ENCODE measurements at regions not wholly inside any gene's neighbourhood (a gene's known extent, or its start where the extent isn't known, plus 50 kb on each side); places are given as distances from the start of the nearest gene placed in this dataset.
"Not testable (repeated sequence)": the region's sequence is repeated elsewhere in the genome, so short reads cannot be mapped to it uniquely, and the experiment has no call there.

DNA sequence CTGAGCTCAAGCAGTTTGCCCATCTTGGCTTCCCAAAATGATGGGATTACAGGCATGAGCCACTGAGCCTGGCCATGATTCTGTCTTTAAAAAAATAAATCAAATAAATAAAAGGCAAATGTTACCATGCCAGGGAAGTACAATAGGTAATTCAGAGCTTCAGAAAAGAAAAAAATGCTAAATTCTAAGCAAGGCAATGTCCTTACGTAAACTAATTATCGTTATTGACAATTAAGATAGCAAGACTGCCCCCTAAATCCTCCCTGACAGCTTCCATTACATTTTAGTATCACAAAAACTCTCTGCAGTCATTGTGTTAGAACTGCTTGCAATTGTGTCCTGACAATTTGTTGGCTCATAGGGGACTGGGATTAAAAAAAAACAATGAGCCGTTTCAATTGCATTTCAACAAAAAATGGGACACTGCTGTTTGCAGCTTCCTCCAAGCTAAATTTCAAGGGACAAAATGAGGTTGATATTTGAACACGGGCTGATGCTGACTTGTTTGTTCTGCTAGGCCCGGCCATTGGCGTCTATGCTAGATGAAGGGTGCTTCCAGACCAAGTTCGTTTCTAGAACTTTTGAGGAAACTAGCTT, 88.9 kb downstream of the MOGAT1 start:
- DNase-seq = no peak

DNA sequence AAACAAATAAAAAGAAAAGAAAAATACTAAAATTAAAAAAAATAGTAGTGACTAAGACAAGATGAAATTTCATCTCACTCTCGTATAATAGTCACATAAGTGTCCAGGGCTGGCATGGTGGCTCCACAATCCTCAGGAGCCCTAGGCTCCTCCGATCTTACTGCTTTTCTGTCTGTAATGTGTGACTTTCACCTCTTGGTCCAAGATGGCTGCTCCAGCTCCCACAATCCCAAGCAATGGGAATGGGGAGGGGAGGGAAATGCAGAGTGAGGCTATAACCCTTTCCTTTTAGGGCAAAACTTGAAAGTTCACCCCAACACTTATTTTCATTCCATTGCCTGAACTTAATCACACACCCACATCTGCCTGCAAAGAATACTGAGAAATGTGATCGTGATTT, 90.4 kb downstream of the MOGAT1 start:
- DNase-seq = no peak

DNA sequence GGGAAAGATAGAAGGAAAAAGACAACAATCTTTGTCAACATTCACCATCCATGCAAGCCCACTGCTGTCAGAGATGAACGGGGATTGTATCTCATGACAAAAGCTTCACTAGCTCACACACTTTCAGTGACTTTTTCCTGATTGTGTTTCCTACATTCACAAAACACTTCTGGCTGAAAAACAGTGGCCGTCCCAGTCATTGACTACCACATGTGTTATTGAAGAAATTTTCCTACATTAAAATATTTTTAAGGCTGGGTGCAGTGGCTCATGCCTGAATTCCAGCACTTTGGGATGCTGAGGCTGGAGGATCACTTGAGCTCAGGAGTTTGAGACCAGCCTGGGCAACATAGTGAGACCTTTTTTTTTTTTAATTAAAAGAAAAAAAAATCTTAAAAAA, 90.9 kb downstream of the MOGAT1 start:
- DNase-seq = no peak

DNA sequence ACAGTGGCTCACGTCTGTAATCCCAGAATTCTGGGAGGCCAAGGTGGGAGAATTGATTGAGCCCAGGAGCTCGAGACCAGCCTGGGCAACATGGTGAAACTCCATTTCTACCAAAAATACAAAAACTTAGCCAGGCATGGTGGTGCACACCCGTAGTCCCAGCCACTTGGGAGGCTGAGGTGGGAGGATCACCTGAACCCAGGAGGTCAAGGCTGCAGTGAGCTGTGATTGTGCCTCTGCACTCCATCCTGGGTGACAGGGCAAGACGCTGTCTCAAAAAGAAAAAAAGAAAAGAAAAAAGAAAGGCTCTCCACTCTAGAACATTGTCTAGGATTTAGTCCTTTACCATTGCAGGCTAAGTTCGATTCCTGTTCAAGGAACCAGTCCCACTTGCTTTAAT, 94.4 kb downstream of the MOGAT1 start:
- DNase-seq = not testable (repeated sequence)

DNA sequence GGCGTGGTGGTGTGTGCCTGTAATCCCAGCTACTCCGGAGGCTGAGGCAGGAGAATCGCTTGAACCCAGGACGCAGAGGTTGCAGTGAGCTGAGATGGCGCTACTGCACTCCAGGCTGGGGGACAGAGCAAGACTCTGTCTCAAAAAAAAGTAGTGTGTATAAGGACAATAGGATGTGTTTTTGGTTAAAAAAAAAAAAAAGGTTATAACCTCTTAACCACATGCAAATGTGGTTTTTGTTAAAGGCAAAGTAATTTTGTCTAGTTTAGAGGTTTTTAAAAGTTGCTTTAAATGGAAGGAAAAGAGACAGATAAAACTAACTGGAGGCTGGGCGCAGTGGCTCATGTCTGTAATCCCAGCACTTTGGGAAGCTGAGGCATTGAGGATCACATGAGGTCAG, 92.8 kb upstream of the ACSL3 start:
- not testable (repeated sequence) for DNase-seq

DNA sequence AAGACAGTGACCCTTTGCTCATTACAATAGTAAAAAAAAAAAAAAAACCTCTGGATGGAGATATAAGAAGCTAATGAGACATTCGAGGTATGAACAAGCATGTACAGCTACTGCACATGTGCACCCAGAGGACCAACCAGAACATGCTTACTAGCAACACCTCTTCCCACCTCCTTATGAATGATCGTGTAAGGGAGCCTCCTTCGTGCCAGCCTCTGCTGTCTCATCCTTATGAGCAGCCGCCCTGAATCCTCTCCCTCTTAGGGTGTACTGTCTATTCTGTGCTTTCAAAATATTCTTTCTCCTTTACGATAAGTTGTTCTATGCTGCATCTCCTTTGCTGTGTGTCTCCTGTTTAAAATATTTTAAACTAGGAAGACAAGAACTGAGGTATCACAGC, 91.4 kb upstream of the ACSL3 start:
- DNase-seq = no peak

DNA sequence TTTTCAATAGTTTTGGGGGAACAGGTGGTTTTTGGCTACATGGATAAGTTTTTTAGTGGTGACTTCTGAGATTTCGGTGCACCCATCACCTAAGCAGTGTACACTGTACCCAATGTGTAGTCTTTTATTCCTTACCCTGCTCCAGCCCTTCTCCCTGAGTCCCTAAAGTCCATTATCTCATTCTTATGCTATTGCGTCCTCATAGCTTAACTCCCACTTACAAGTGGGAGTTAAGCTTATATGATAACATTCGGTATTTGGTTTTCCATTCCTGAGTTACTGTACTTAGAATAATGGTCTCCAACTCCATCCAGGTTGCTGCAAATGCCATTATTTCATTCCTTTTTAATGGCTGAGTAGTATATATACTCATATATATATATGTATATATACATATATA, 90.9 kb upstream of the ACSL3 start:
- DNase-seq = no peak

DNA sequence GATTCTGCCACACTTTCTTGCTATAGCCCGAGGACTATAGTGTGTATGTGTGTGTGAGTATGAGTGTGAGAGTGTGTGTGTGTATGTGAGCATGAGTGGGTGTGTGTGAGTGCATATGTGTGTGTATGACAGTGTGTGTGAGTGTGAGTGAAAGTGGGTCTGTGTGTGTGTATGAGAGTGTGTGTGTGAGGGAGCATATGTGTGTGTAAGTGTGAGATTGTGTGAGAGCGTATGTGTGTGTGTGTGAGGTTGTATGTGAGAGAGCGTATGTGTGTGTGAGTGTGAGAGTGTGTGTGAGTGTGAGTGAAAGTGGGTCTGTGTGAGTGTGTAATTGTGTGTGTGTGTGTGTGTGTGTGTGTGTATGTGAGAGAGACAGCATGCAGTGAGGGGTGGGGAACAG, 89.0 kb upstream of the ACSL3 start:
- DNase-seq = no peak

DNA sequence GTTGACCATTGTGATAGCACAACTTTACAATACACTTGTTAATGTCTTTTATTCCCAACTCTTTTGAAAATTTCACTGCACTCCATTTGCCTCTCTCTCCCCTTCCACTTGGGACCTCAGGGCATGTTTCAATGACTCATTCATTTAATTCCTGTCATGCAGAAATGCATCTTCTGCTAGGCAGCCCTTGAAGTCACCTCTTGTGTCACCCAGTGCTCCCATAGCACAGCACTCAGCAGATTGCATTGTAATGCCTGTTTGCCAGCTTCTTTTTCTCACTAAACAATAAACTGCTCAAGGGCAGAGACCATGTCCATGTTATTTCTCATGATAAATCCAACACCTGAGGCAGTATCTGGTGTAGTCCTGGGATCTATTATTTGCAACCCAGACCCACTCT, 85.9 kb upstream of the ACSL3 start:
- DNase-seq = no peak

DNA sequence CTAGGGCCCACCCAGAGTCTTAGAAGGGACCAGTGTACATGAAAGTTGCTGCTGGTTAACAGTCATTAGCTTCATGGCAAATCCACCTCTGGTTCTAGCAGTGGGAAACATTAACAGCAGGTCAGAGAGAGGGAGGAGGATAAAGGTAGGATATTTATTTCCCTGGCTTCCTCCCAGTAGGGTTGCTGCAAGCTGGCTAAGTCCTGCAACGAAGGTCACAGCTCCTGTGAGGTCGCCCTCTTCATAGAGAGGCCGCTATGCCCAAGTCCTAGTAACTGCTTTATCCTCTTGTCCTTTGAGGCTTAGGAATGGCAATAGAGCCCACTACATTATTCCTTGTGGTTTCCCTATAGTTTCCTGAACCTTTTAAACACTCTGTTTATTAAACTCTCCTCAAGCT, 84.0 kb upstream of the ACSL3 start:
- no peak for DNase-seq

DNA sequence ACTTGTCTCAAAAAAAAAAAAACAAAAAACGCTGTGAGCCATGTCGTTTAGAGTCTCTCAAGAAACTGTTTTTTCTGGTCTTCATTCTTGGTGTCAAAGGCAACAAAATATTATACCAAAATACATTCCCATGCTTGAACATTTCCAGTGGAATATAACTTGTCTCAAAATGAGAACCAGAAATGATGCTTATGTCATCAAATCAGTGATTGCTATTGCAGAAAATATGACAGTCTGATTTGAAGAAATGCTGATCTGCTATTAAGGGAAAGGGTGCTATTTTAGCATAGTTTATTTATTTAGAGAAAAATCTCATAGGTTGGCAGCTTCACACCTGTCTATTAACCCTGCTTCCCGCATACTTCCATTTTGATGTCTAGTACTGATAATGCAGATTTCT, 82.4 kb upstream of the ACSL3 start:
- DNase-seq = no peak

DNA sequence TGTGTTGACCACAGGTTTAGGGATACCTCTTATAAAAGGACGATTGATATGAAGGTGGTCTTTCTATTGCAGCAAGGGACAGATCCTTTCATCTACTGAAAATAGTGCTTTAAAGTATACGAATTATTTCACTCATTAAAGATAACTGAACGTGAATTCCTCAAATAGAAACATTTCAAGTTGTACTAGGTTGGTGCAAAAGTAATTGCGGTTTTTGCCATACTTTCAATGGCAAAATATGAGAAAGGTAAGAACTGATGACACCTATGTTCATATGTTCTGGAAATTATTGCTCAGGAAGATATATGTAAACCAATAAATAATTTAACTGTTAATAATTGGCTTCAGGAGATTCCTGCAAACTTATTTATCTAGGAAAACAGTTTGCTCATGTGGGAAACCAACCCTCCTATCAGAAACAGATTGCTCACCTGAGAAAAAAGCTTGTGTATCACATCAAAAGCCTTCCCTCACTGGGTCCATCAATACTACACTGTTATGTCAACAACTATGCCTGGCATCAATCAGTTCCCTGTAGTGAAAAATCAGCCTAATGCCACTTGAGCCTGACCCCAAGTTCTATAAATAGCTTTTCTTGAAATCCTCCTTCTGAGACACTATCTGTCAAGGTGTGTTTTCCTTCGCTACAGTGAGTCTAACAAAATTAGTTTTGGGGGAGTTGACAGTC, 81.5 kb upstream of the ACSL3 start:
- no peak for DNase-seq

DNA sequence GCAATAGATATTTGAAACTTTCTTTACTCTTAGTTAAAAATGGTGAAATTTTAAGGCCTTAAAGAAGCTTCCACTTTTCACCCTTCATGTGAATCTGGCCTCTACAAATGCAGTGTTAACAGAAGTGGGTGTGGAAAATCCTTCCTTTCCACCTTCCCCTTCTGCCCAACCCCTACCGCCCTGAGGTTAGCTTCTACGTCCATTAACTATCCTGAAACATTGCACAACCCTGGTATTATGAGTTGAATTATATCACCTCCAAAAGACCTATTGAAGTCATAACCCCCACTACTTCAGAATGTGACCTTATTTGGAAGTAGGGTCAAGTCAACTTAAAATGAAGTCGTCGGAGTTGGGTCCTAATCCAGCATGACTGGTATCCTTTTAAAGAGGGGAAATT, 80.8 kb upstream of the ACSL3 start:
- no peak for DNase-seq

DNA sequence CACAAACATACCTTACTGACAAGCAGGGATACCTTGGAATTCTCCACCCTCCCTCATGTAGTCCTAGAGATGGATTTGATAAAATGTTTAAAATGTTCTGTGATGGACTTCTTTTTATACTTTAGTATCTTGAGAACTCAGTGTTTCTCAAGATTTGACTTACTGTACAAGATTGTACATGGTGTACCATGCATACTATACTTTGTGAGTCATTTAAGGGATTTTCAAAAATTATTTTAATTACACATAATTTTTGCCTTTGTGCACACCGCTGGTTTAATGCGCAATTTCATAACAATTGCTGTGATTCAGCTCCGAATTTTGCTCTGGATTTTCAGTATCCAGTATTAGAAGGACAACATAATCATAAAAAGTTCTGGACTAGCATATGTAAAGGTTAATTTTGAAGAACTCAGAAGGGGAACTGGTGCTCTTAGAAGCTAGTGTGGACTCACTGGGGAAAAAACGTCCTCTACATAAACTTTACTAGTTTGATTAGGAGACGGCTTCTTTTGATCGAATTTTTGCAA, 78.6 kb upstream of the ACSL3 start:
- no peak for DNase-seq

DNA sequence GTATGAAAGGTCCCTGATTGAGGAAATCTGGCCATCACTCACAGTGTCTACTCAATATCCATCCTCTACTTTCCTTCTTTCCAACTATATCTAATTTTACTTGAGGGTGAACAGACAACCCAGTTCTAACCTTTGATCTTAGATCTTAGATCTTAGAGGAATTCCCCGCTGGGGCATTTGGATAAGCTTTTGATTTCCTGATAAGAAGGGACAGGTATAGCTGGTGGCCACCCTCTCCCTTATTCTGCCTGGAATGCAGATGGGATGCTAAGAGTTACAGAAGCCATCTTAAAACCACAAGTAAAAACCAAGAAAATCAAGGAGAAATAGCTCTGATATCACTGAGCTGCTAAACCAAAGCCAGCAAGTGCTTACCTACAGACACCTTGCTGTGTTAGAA, 77.2 kb upstream of the ACSL3 start:
- DNase-seq = no peak

DNA sequence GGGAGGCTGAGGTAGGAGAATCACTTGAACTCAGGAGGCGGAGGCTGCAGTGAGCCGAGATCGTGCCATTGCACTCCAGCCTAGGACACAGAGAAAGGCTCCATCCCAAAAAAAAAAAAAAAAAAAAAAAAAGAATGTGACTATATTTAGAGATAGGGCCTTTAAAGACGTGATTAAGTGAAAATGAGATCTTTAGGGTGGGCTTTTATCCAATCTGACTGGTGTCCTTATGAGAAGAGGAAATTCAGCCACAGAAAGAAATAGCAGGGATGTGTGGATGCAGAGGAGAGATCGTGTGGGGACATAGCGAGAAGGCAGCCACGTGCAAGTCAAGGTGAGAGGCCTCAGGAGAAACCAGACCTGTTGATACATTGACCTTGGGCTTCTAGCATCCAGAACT, 69.9 kb upstream of the ACSL3 start:
- DNase-seq = no peak

DNA sequence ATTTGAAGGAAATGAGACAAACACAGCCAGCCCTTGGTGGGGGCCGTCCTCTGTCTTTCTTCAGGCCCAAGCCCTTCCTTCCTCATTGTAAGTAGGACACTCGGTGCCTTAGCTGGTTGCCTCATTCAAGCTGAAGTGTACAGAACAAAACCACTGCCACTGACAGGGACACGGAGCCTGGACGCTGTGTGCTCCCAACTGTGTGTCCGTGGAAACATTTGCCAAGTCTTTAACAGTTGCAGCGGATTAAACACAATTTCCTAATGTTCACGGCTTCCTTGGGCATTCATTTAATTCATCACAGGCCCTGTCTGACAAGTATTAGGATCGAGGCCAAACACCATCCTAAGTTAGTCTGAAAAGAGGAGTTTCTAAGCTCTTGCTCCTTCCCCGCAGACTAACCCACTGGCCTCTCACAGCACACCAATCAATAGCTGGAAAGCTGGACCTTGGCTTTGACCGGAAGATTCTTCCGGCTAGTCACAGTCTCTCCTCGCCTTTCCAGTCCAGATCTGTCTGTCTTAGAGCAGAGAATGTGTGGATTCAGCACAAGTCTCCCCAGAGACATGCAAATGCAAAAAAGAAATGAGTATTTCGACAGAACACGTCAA, 68.7 kb upstream of the ACSL3 start:
- DNase-seq = peak; percentile 55

DNA sequence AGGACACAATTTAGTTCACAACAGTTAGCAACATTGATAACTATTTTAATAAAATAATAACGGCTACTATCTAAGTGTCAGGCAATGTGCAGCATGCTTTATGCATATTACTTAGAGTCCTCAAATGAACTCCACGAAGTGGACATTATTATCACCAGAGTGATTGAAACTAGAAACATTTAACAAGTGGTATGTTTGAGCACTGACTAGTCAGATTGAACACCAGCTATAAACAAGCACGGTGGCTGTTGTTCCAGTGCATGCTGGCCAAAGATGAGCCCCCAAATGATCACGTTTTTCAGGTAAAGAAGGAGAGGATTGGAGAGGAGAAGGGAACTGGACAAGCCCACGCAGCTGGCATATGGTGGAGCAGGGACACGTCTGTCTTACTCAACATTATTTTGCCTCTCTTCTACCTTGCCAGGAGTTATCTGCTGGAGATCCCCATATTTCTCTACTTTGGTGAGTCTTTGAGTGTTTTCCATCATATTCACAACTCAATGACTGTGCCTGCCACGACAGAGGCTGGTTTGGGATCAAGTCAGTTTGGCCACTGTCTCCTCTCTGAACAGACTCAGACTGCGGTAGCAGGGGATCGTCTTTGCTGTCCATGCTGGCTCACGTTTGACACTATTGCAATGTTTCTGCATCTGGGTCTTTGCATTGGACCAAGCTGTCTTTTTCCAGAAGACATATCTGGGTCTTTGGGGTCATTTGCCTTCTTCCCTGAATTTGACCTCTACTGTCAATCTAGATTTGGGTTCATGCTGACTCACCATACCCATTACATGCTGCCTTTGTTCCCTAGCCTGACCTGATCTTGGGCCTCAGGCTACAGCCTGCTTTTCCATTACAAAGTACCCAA, 66.0 kb upstream of the ACSL3 start:
- no peak for DNase-seq

DNA sequence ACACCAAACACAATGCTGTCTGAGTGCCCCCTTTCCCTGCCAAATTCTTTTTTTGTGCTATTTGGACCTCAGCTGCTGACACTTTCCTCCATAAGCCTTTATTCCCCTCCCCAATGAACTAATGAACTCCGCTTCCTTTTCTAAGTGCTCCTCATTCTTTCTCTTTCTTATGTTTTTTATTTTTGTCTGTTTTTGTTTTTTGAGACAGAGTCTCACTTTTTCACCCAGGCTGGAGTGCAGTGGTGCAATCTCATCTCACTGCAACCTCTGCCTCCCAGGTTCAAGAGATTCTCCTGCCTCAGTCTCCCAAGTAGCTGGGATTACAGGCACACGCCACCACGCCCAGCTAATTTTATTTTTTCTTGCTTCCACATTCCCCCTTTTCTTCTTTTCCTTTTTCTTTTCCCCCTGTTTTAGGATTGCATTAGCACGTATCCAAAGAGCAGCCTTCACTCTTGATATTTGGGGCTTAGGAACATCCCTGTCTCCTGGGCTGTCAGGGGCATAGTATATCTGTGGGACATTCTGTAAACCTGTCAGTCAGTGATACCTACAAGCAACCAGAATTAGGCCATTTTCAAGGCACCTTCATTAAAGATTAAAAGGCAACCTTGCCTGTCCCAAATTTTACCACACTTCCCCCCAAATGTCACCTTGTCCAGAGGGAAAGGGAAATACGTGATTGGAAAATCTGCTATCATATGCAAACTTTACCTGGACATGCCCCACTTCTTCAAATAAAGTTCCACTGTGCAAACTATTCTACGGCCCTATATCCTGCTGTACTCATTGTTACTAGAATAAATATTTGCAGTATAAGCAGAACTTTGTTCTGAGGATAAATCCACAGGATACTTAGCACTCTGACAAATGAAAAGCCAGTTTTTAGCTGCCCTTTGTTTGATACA, 65.1 kb upstream of the ACSL3 start:
- DNase-seq = no peak

DNA sequence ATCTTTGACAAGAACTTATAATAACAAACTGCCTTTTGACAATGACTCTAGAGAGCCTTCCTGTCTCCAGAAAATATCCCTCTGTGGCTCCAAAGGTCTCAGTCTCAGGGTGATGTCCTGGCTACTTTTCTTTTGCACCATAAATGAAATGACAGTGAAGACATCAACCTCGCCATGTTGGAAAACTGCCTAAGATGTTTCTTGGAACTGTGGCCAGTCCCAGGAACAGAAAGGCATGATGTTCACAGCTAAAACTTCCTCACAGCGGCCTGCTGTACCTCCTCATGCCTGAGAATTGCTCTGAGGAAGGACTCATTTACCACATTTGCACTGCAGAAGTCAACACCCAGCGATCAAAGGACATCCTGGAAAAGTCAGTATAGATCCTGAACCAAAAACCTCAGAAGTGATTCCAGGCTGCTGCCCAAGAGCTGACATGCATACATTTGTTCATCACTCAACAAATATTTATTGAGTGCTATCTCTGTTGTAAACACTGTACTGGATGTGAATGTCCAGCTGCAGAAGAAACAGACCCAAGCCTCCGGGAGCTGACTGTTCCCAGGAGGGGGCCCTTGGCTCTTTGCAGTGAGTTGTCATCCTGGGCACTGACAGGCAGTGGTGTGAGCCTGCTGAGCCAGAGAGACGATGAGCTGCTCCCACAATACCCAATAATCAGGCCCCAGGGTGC, 64.3 kb upstream of the ACSL3 start:
- no peak for DNase-seq

DNA sequence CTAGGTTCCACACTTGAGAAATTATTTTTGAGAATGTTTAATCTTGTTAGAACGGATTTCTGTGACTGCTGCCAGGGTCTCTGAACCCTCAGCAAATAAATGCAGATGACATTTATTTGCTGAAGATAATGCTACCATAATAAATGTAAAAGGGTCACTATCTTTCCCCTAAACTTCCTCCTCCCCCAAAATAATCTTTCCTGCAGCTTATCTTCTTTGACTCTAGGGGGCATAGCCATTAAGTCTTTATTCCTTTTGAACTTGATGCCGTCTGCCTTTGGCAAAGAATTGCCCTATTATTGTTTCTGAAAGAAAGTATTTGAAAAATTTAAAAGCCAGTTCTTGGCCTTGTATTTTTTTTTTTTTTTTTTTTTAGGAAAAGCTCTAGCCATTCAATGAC, 63.6 kb upstream of the ACSL3 start:
- peak; percentile 52 for DNase-seq

DNA sequence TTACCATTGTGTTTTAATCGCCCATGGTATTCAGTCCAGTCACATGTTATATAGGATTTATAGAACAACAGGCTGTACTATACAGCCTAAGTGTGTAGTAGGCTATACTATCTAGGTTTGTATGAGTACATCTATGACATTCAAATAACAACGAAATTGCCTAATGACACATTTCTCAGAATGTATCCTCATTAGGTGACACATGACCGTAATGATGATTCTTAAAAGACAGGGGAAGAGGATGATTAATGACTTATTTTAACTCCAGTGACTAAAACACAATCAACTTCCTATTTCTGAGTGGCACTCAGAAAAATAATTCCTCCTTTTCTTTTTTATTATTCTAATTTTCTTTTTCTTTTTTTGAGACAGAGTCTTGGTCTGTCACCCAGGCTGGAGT, 63.0 kb upstream of the ACSL3 start:
- no peak for DNase-seq
